ENCODE measurements at regions not wholly inside any gene's neighbourhood (a gene's known extent, or its start where the extent isn't known, plus 50 kb on each side); places are given as distances from the start of the nearest gene placed in this dataset.

- DNase-seq (ENCODE audit: insufficient read length, low spot score) = no peak
- TF ChIP-seq POLR2A (IDR thresholded peaks at IDR 0.05; ENCODE audit: low read depth, low read length) (no peak), POU2F2 (IDR thresholded peaks at IDR 0.05; ENCODE audit: low read depth, low read length) (no peak), SPI1 (IDR thresholded peaks at IDR 0.05; ENCODE audit: low read depth, low read length) (no peak), TAF1 (IDR thresholded peaks at IDR 0.05; ENCODE audit: low read depth, low read length) (no peak), PAX5 (IDR thresholded peaks at IDR 0.05; ENCODE audit: insufficient read depth, low read length, severe bottlenecking) (no peak), POLR2AphosphoS5 (IDR thresholded peaks at IDR 0.05; ENCODE audit: low read depth, low read length) (no peak)
These were observed 58.3 kb downstream of the C11orf87 start for GRCh38 chr11:109480251-109480650.

GRCh38 chr11:109486129-109486528 lies 64.1 kb downstream of the C11orf87 start:
- TF ChIP-seq POLR2A (IDR thresholded peaks at IDR 0.05; ENCODE audit: low read depth, low read length) = no peak
- no peak for TF ChIP-seq TAF1 (IDR thresholded peaks at IDR 0.05; ENCODE audit: low read depth, low read length)
- TF ChIP-seq POLR2AphosphoS5 (IDR thresholded peaks at IDR 0.05; ENCODE audit: low read depth, low read length) = no peak
- TF ChIP-seq PAX5 (IDR thresholded peaks at IDR 0.05; ENCODE audit: insufficient read depth, low read length, severe bottlenecking) = no peak
- no peak for TF ChIP-seq POU2F2 (IDR thresholded peaks at IDR 0.05; ENCODE audit: low read depth, low read length)
- FAIRE-seq (no peak), DNase-seq (ENCODE audit: insufficient read length, low spot score) (no peak)

More at GRCh38 chr11:109480251-109480650, 58.3 kb downstream of the C11orf87 start:
- no peak for FAIRE-seq

- DNase-seq (ENCODE audit: insufficient read length, low spot score) (no peak), FAIRE-seq (no peak)
- TF ChIP-seq POU2F2 (IDR thresholded peaks at IDR 0.05; ENCODE audit: low read depth, low read length) = no peak
- no peak for TF ChIP-seq PAX5 (IDR thresholded peaks at IDR 0.05; ENCODE audit: insufficient read depth, low read length, severe bottlenecking)
- TF ChIP-seq TAF1 (IDR thresholded peaks at IDR 0.05; ENCODE audit: low read depth, low read length) = no peak
- no peak for TF ChIP-seq POLR2AphosphoS5 (IDR thresholded peaks at IDR 0.05; ENCODE audit: low read depth, low read length)
- no peak for TF ChIP-seq POLR2A (IDR thresholded peaks at IDR 0.05; ENCODE audit: low read depth, low read length)
- no peak for TF ChIP-seq SPI1 (IDR thresholded peaks at IDR 0.05; ENCODE audit: low read depth, low read length)
These were observed 69.1 kb downstream of the C11orf87 start for GRCh38 chr11:109490953-109491635.

- no peak for FAIRE-seq
- TF ChIP-seq POLR2A (IDR thresholded peaks at IDR 0.05; ENCODE audit: low read depth, low read length) (no peak), PAX5 (IDR thresholded peaks at IDR 0.05; ENCODE audit: insufficient read depth, low read length, severe bottlenecking) (no peak), POLR2AphosphoS5 (IDR thresholded peaks at IDR 0.05; ENCODE audit: low read depth, low read length) (no peak), SPI1 (IDR thresholded peaks at IDR 0.05; ENCODE audit: low read depth, low read length) (no peak), TAF1 (IDR thresholded peaks at IDR 0.05; ENCODE audit: low read depth, low read length) (no peak), POU2F2 (IDR thresholded peaks at IDR 0.05; ENCODE audit: low read depth, low read length) (no peak)
- no peak for DNase-seq (ENCODE audit: insufficient read length, low spot score)
These were observed 84.1 kb downstream of the C11orf87 start for GRCh38 chr11:109506115-109506514.

- FAIRE-seq = no peak
- TF ChIP-seq PAX5 (IDR thresholded peaks at IDR 0.05; ENCODE audit: insufficient read depth, low read length, severe bottlenecking) (no peak), POLR2AphosphoS5 (IDR thresholded peaks at IDR 0.05; ENCODE audit: low read depth, low read length) (no peak), POU2F2 (IDR thresholded peaks at IDR 0.05; ENCODE audit: low read depth, low read length) (no peak), POLR2A (IDR thresholded peaks at IDR 0.05; ENCODE audit: low read depth, low read length) (no peak), SPI1 (IDR thresholded peaks at IDR 0.05; ENCODE audit: low read depth, low read length) (no peak), TAF1 (IDR thresholded peaks at IDR 0.05; ENCODE audit: low read depth, low read length) (no peak)
- DNase-seq (ENCODE audit: insufficient read length, low spot score) = no peak
These were observed 85.3 kb downstream of the C11orf87 start for GRCh38 chr11:109507331-109507730.

GRCh38 chr11:109507836-109508561 lies 86.0 kb downstream of the C11orf87 start:
- FAIRE-seq = no peak
- DNase-seq (ENCODE audit: insufficient read length, low spot score) = no peak

GRCh38 chr11:109508943-109509342 lies 87.0 kb downstream of the C11orf87 start:
- DNase-seq (ENCODE audit: insufficient read length, low spot score) (no peak), FAIRE-seq (no peak)
- TF ChIP-seq PAX5 (IDR thresholded peaks at IDR 0.05; ENCODE audit: insufficient read depth, low read length, severe bottlenecking) (no peak), POU2F2 (IDR thresholded peaks at IDR 0.05; ENCODE audit: low read depth, low read length) (no peak), TAF1 (IDR thresholded peaks at IDR 0.05; ENCODE audit: low read depth, low read length) (no peak), SPI1 (IDR thresholded peaks at IDR 0.05; ENCODE audit: low read depth, low read length) (no peak), POLR2A (IDR thresholded peaks at IDR 0.05; ENCODE audit: low read depth, low read length) (no peak), POLR2AphosphoS5 (IDR thresholded peaks at IDR 0.05; ENCODE audit: low read depth, low read length) (no peak)

More at GRCh38 chr11:109507836-109508561, 86.0 kb downstream of the C11orf87 start:
- TF ChIP-seq SPI1 (IDR thresholded peaks at IDR 0.05; ENCODE audit: low read depth, low read length) (no peak), POLR2AphosphoS5 (IDR thresholded peaks at IDR 0.05; ENCODE audit: low read depth, low read length) (no peak), POLR2A (IDR thresholded peaks at IDR 0.05; ENCODE audit: low read depth, low read length) (no peak), TAF1 (IDR thresholded peaks at IDR 0.05; ENCODE audit: low read depth, low read length) (no peak), POU2F2 (IDR thresholded peaks at IDR 0.05; ENCODE audit: low read depth, low read length) (no peak)

- no peak for TF ChIP-seq POLR2AphosphoS5 (IDR thresholded peaks at IDR 0.05; ENCODE audit: low read depth, low read length)
- no peak for TF ChIP-seq PAX5 (IDR thresholded peaks at IDR 0.05; ENCODE audit: insufficient read depth, low read length, severe bottlenecking)
- TF ChIP-seq TAF1 (IDR thresholded peaks at IDR 0.05; ENCODE audit: low read depth, low read length) = no peak
- no peak for TF ChIP-seq SPI1 (IDR thresholded peaks at IDR 0.05; ENCODE audit: low read depth, low read length)
- no peak for TF ChIP-seq POLR2A (IDR thresholded peaks at IDR 0.05; ENCODE audit: low read depth, low read length)
- no peak for TF ChIP-seq POU2F2 (IDR thresholded peaks at IDR 0.05; ENCODE audit: low read depth, low read length)
- FAIRE-seq (no peak), DNase-seq (ENCODE audit: insufficient read length, low spot score) (no peak)
These were observed 88.3 kb downstream of the C11orf87 start for GRCh38 chr11:109510316-109510715.

GRCh38 chr11:109511598-109511997 lies 89.6 kb downstream of the C11orf87 start:
- DNase-seq (ENCODE audit: insufficient read length, low spot score) (no peak), FAIRE-seq (no peak)
- TF ChIP-seq TAF1 (IDR thresholded peaks at IDR 0.05; ENCODE audit: low read depth, low read length) = no peak
- no peak for TF ChIP-seq POLR2AphosphoS5 (IDR thresholded peaks at IDR 0.05; ENCODE audit: low read depth, low read length)
- TF ChIP-seq POU2F2 (IDR thresholded peaks at IDR 0.05; ENCODE audit: low read depth, low read length) = no peak
- TF ChIP-seq SPI1 (IDR thresholded peaks at IDR 0.05; ENCODE audit: low read depth, low read length) = no peak
- no peak for TF ChIP-seq POLR2A (IDR thresholded peaks at IDR 0.05; ENCODE audit: low read depth, low read length)
- TF ChIP-seq PAX5 (IDR thresholded peaks at IDR 0.05; ENCODE audit: insufficient read depth, low read length, severe bottlenecking) = no peak
